DMS79 treated with DMSO at 0.1 percent for 48 hours (cell line): ENCODE measurements at regions not wholly inside any gene's neighbourhood (a gene's known extent, or its start where the extent isn't known, plus 50 kb on each side); places are given as distances from the start of the nearest gene placed in this dataset.

Experiments
- DNase-seq: peaks from one replicate; lab custom pipeline; 2025; lab: John Stamatoyannopoulos, UW

- no peak for DNase-seq
Measured at GRCh38 chr18:75489493-75490190, 62.1 kb upstream of the SMIM21 start.

GRCh38 chr18:75483662-75484061 is 56.2 kb upstream of the SMIM21 start:
- DNase-seq: no peak

- DNase-seq: no peak
Measured at GRCh38 chr18:75482880-75483279, 55.4 kb upstream of the SMIM21 start.

GRCh38 chr18:75480487-75480886 is 53.0 kb upstream of the SMIM21 start:
- no peak for DNase-seq

GRCh38 chr18:75478996-75479880 is 51.7 kb upstream of the SMIM21 start:
- DNase-seq: no peak

GRCh38 chr18:75477900-75478299 is 50.4 kb upstream of the SMIM21 start:
- DNase-seq: no peak
